ENCODE measurements at regions not wholly inside any gene's neighbourhood (a gene's known extent, or its start where the extent isn't known, plus 50 kb on each side); places are given as distances from the start of the nearest gene placed in this dataset.
"Not testable (repeated sequence)": the region's sequence is repeated elsewhere in the genome, so short reads cannot be mapped to it uniquely, and the experiment has no call there.

- no peaks in the 10 kb centered on the region for H3K27me3 ChIP-seq (ENCODE audit: control insufficient read depth, insufficient read depth, low read length)
- no peak overlapping the region for H3K9ac ChIP-seq (ENCODE audit: low read length in 3 of 3)
- no peaks in the 10 kb centered on the region for H3K9me3 ChIP-seq (ENCODE audit: control insufficient read depth in 2 of 3, insufficient read depth in 1 of 3, low read length in 3 of 3)
- no peak for TF ChIP-seq CTCF (IDR thresholded peaks at IDR 0.05; ENCODE audit: borderline replicate concordance, extremely low read depth, insufficient read depth)
- intact Hi-C loops (cut with DNase I), result no loop called here
- H3K36me3 ChIP-seq (ENCODE audit: control insufficient read depth in 2 of 3, insufficient read depth in 3 of 3, low read length in 3 of 3), result no peaks in the 10 kb centered on the region
- no peaks in the 10 kb centered on the region for H3K4me1 ChIP-seq (ENCODE audit: control insufficient read depth in 2 of 3, insufficient read depth in 2 of 3, low read depth in 1 of 3, low read length in 3 of 3)
- no peak overlapping the region for H3K27ac ChIP-seq (ENCODE audit: low read depth in 2 of 2, low read length in 2 of 2)
- no peak for DNase-seq
- FAIRE-seq, result no peak
- no peak overlapping the region for H3K4me3 ChIP-seq (ENCODE audit: low read length in 3 of 3)
Measured at GRCh38 chr6:50966986-50967385, 148.3 kb downstream of the TFAP2B start.

- H3K9ac ChIP-seq (ENCODE audit: low read length in 3 of 3); H3K4me3 ChIP-seq (ENCODE audit: low read length in 3 of 3); H3K27me3 ChIP-seq (ENCODE audit: control insufficient read depth, insufficient read depth, low read length); FAIRE-seq; H3K9me3 ChIP-seq (ENCODE audit: control insufficient read depth in 2 of 3, insufficient read depth in 1 of 3, low read length in 3 of 3); H3K27ac ChIP-seq (ENCODE audit: low read depth in 2 of 2, low read length in 2 of 2); DNase-seq; H3K4me1 ChIP-seq (ENCODE audit: control insufficient read depth in 2 of 3, insufficient read depth in 2 of 3, low read depth in 1 of 3, low read length in 3 of 3); H3K36me3 ChIP-seq (ENCODE audit: control insufficient read depth in 2 of 3, insufficient read depth in 3 of 3, low read length in 3 of 3); intact Hi-C loops (cut with DNase I): not testable (repeated sequence)
Measured at GRCh38 chr6:50968246-50968645, 149.6 kb downstream of the TFAP2B start.

GRCh38 chr6:50970908-50971307 lies 152.2 kb downstream of the TFAP2B start:
- FAIRE-seq, result no peak
- Histone ChIP-seq H3K27ac (ENCODE audit: low read depth in 2 of 2, low read length in 2 of 2) (no peak overlapping the region), H3K36me3 (ENCODE audit: control insufficient read depth in 2 of 3, insufficient read depth in 3 of 3, low read length in 3 of 3) (no peaks in the 10 kb centered on the region), H3K4me3 (ENCODE audit: low read length in 3 of 3) (no peak overlapping the region), H3K9me3 (ENCODE audit: control insufficient read depth in 2 of 3, insufficient read depth in 1 of 3, low read length in 3 of 3) (no peaks in the 10 kb centered on the region), H3K4me1 (ENCODE audit: control insufficient read depth in 2 of 3, insufficient read depth in 2 of 3, low read depth in 1 of 3, low read length in 3 of 3) (no peaks in the 10 kb centered on the region), H3K9ac (ENCODE audit: low read length in 3 of 3) (no peak overlapping the region), H3K27me3 (ENCODE audit: control insufficient read depth, insufficient read depth, low read length) (no peaks in the 10 kb centered on the region)
- no peak for TF ChIP-seq CTCF (IDR thresholded peaks at IDR 0.05; ENCODE audit: borderline replicate concordance, extremely low read depth, insufficient read depth)
- DNase-seq, result no peak
- intact Hi-C loops (cut with DNase I), result no loop called here

- Histone ChIP-seq H3K4me1 (ENCODE audit: control insufficient read depth in 2 of 3, insufficient read depth in 2 of 3, low read depth in 1 of 3, low read length in 3 of 3) (peaks cover 0 to 5% (median 5%) of the 10 kb centered on the region in 3 donors), H3K9ac (ENCODE audit: low read length in 3 of 3) (no peak overlapping the region), H3K9me3 (ENCODE audit: control insufficient read depth in 2 of 3, insufficient read depth in 1 of 3, low read length in 3 of 3) (no peaks in the 10 kb centered on the region), H3K27me3 (ENCODE audit: control insufficient read depth, insufficient read depth, low read length) (no peaks in the 10 kb centered on the region), H3K4me3 (ENCODE audit: low read length in 3 of 3) (no peak overlapping the region), H3K36me3 (ENCODE audit: control insufficient read depth in 2 of 3, insufficient read depth in 3 of 3, low read length in 3 of 3) (no peaks in the 10 kb centered on the region), H3K27ac (ENCODE audit: low read depth in 2 of 2, low read length in 2 of 2) (no peak overlapping the region)
- FAIRE-seq (no peak), DNase-seq (no peak)
- intact Hi-C loops (cut with DNase I), result no loop called here
- no peak for TF ChIP-seq CTCF (IDR thresholded peaks at IDR 0.05; ENCODE audit: borderline replicate concordance, extremely low read depth, insufficient read depth)
Measured at GRCh38 chr6:50973464-50973863, 154.8 kb downstream of the TFAP2B start.

Measured in kidney (tissue), 13 donors.